ENCODE measurements at regions not wholly inside any gene's neighbourhood (a gene's known extent, or its start where the extent isn't known, plus 50 kb on each side); places are given as distances from the start of the nearest gene placed in this dataset.

- no peak overlapping the region for H3K4me3 Mint-ChIP-seq (ENCODE audit: unreplicated experiment)
- no peak overlapping the region for H3K27ac Mint-ChIP-seq (ENCODE audit: unreplicated experiment)
- H3K9me3 Mint-ChIP-seq (ENCODE audit: low read depth): no peaks in the 10 kb centered on the region
- DNase-seq (ENCODE audit: low spot score): no peak
- no peaks in the 10 kb centered on the region for H3K4me1 Mint-ChIP-seq (ENCODE audit: low read depth)
- no peaks in the 10 kb centered on the region for H3K36me3 Mint-ChIP-seq (ENCODE audit: low read depth)
- TF ChIP-seq CTCF (IDR thresholded peaks at IDR 0.05): no peak
- H3K27me3 Mint-ChIP-seq (ENCODE audit: low read depth): peaks cover 24% of the 10 kb centered on the region
Observed at GRCh38 chr2:198343471-198343870, 539.1 kb downstream of the PLCL1 start.

DNA sequence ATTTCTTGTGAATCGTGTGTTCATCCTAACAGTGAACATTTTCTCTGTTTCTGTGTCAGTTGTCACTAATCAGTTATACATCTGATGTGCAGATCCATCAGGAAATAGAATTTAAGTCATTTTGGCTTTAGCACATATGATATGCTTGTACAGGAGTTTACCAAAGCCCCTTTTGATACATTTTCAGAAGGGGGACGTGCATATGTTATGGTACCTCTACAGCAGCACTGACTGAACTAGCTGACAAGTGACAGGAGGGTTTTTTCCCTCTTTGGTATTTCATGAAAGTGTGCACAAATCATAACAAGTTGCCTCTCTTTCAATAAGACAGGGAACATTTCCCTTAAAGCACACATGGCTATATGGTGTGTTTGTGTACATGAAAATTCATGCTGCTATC is 536.5 kb downstream of the PLCL1 start:
- no peaks in the 10 kb centered on the region for H3K9me3 Mint-ChIP-seq (ENCODE audit: low read depth)
- H3K27me3 Mint-ChIP-seq (ENCODE audit: low read depth): peaks cover 41% of the 10 kb centered on the region
- no peak for DNase-seq (ENCODE audit: low spot score)
- no peak for TF ChIP-seq CTCF (IDR thresholded peaks at IDR 0.05)
- no peaks in the 10 kb centered on the region for H3K4me1 Mint-ChIP-seq (ENCODE audit: low read depth)
- H3K27ac Mint-ChIP-seq (ENCODE audit: unreplicated experiment): no peak overlapping the region
- no peaks in the 10 kb centered on the region for H3K36me3 Mint-ChIP-seq (ENCODE audit: low read depth)
- no peak overlapping the region for H3K4me3 Mint-ChIP-seq (ENCODE audit: unreplicated experiment)

GRCh38 chr2:198339116-198339515 is 534.7 kb downstream of the PLCL1 start:
- Mint-ChIP-seq H3K9me3 (ENCODE audit: low read depth) (no peaks in the 10 kb centered on the region), H3K36me3 (ENCODE audit: low read depth) (no peaks in the 10 kb centered on the region), H3K27ac (ENCODE audit: unreplicated experiment) (no peak overlapping the region), H3K27me3 (ENCODE audit: low read depth) (peaks cover 35% of the 10 kb centered on the region), H3K4me3 (ENCODE audit: unreplicated experiment) (no peak overlapping the region), H3K4me1 (ENCODE audit: low read depth) (no peaks in the 10 kb centered on the region)
- no peak for DNase-seq (ENCODE audit: low spot score)
- no peak for TF ChIP-seq CTCF (IDR thresholded peaks at IDR 0.05)

GRCh38 chr2:198337368-198337767 is 533.0 kb downstream of the PLCL1 start:
- no peak for DNase-seq (ENCODE audit: low spot score)
- Mint-ChIP-seq H3K36me3 (ENCODE audit: low read depth) (no peaks in the 10 kb centered on the region), H3K27me3 (ENCODE audit: low read depth) (peaks cover 35% of the 10 kb centered on the region), H3K4me1 (ENCODE audit: low read depth) (no peaks in the 10 kb centered on the region), H3K4me3 (ENCODE audit: unreplicated experiment) (no peak overlapping the region), H3K9me3 (ENCODE audit: low read depth) (no peaks in the 10 kb centered on the region), H3K27ac (ENCODE audit: unreplicated experiment) (no peak overlapping the region)
- no peak for TF ChIP-seq CTCF (IDR thresholded peaks at IDR 0.05)

DNA sequence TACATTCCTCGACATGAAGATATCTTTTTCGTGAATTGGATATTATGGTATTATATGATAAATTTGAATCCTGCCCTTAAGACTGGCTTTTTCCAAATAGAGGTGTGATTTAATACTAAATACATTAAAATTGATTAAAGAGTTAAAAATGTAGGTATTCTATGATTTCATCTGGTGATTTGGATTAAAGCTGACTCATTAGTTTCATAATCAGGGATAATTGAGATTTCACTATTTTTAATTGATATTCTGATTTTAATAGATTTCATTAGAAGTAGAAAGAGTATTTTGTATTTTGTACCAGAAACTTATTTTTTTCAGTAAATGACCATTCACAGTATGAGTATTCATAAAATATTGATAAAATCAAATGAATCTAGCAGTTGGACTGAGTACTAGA is 524.1 kb downstream of the PLCL1 start:
- Mint-ChIP-seq H3K4me3 (ENCODE audit: unreplicated experiment) (no peak overlapping the region), H3K36me3 (ENCODE audit: low read depth) (no peaks in the 10 kb centered on the region), H3K27ac (ENCODE audit: unreplicated experiment) (no peak overlapping the region), H3K27me3 (ENCODE audit: low read depth) (peaks cover 33% of the 10 kb centered on the region), H3K4me1 (ENCODE audit: low read depth) (no peaks in the 10 kb centered on the region), H3K9me3 (ENCODE audit: low read depth) (no peaks in the 10 kb centered on the region)
- no peak for DNase-seq (ENCODE audit: low spot score)
- no peak for TF ChIP-seq CTCF (IDR thresholded peaks at IDR 0.05)

Measured in chondrocyte (in vitro differentiated cells).